LNCaP clone FGC (cell line): ENCODE measurements at regions not wholly inside any gene's neighbourhood (a gene's known extent, or its start where the extent isn't known, plus 50 kb on each side); places are given as distances from the start of the nearest gene placed in this dataset.

Source experiments
- DNase-seq: peaks from one replicate; pipeline ENCODE4 v3.0.0-alpha.2; 2011; ENCODE audit warnings: low read depth
- H3K4me3 ChIP-seq: 2 replicates; pipeline ENCODE4 v1.5.1; 2011; ENCODE audit warnings: mild to moderate bottlenecking, low read depth, low read length, control low read depth
- CTCF ChIP-seq: IDR thresholded peaks from 2 replicates; pipeline ENCODE4 v1.5.1; 2012; ENCODE audit warnings: mild to moderate bottlenecking; ENCODE audit not compliant: control insufficient read depth, insufficient read depth; ENCODE audit errors: extremely low read depth

DNA sequence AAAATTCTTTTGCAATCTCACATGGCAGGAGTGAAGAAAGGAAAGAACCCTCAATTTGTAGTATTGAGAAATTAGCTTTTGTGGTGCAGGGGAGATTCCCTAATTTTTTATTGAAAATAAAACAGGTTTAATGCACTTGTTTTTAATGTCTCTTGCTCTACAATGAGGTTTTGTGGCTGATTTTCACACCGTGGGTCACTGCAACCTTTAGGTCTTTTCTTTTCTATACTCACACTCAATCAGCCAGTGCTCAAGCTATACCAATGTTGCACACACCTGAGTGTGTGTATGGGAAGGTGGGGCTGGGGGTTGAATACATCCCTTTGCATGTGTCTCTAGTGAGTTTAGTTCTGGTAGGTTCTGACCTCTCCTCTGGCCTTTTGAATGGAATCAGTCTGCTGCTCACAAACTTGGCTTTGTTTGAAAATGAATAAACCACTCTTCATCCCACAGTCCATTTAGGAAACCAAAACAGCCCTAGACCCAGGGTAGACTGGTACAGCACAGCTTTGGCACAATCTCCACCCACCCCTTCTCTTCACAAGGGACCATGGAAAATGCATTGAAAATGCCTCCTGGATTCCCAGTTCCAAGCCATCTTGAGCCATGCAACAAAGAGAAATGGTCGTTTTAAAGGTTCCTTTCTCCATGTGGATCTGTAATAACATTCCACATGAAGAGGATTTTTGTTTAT lies 411.5 kb downstream of the SFMBT2 start:
- no peak for TF ChIP-seq CTCF
- DNase-seq: no peak
- no peak overlapping the region for H3K4me3 ChIP-seq

GRCh38 chr10:6997509-6997908 lies 413.3 kb downstream of the SFMBT2 start:
- DNase-seq: no peak
- no peak for TF ChIP-seq CTCF
- no peak overlapping the region for H3K4me3 ChIP-seq

DNA sequence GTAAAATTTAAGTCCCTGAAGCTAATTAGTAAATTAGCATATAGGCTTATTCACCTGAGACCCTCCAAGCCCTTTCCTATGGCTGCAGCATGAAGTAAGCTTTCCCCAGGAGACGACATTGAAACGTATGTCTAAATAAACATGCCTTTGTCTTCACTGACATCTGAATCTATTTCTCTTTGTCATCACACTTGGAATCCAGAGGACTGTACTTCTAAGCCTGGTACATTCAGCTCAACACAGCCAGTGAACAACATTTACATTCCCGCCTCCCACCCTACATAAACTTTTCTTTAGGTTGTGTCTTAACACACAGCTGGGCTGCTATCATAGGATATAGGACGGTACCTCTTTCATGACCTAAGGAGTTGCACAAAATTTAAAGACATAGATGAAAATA lies 414.4 kb downstream of the SFMBT2 start:
- no peak for TF ChIP-seq CTCF
- H3K4me3 ChIP-seq: no peak overlapping the region

GRCh38 chr10:6995831-6996230 lies 415.0 kb downstream of the SFMBT2 start:
- no peak for DNase-seq
- no peak for TF ChIP-seq CTCF
- no peak overlapping the region for H3K4me3 ChIP-seq

More for the DNA sequence above, 414.4 kb downstream of the SFMBT2 start:
- DNase-seq: no peak

DNA sequence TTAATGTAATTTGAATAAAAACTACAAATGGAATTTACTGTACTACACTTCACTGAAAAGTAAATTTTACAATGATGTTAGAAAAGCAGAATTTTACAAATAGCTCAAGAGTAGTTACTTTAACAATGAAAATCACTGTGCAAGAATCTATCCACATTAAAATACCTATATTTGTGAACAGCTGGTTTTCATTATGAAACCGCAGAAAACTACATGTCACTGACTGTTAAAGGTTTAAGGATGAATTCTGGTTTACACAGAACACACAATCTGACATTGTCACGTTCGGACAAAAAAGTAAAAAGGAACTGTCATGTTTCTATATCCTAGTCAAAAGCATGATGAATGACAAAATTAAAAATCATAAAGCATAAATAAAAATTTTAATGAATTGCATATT lies 415.3 kb upstream of the PRKCQ start:
- DNase-seq: no peak
- H3K4me3 ChIP-seq: no peak overlapping the region
- no peak for TF ChIP-seq CTCF

DNA sequence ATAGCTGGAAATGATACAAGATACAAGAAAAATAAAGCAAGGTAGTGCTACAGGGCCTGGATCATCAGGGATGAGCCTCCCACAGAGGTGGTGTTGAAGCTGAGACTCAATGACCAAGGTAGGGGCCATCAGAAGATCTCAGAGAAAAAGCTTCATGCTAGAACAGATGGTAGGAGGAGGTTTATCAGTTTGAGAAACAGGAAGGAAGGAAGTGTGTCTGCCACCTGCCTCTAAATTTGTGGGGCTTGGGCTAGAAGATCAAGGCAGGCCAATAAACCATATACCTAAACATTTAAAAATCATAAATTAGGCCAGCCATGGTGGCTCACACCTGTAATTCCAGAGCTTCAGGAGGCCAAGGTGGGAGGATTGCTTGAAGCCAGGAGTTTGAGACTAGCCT lies 410.8 kb upstream of the PRKCQ start:
- no peak for DNase-seq
- no peak for TF ChIP-seq CTCF

GRCh38 chr10:6988654-6989053 lies 408.6 kb upstream of the PRKCQ start:
- no peak for TF ChIP-seq CTCF
- DNase-seq: no peak

More for the DNA sequence above, 410.8 kb upstream of the PRKCQ start:
- no peak overlapping the region for H3K4me3 ChIP-seq

More at GRCh38 chr10:6988654-6989053, 408.6 kb upstream of the PRKCQ start:
- H3K4me3 ChIP-seq: no peak overlapping the region
